ENCODE measurements at regions not wholly inside any gene's neighbourhood (a gene's known extent, or its start where the extent isn't known, plus 50 kb on each side); places are given as distances from the start of the nearest gene placed in this dataset.

DNA sequence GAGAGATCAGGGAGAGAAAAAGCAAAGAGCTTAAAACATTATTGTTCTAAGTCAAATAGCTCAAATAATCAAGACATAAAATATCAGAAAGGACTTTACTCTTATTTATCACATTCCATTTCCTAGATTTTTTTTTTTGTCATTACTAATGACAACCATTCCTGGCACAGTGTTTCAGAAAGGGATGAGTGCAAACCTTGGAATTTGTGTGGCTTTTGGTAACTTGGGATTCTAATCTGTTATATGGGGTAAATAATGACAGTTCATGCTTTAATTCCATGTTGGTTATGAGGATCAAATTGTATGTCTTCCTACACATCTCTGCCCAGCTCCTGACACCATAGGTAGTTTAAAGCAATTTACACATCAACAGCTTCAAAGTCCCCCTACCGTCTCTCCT, 358.4 kb upstream of the ADGRL4 start (continued):
- TF ChIP-seq, protein P1, sequence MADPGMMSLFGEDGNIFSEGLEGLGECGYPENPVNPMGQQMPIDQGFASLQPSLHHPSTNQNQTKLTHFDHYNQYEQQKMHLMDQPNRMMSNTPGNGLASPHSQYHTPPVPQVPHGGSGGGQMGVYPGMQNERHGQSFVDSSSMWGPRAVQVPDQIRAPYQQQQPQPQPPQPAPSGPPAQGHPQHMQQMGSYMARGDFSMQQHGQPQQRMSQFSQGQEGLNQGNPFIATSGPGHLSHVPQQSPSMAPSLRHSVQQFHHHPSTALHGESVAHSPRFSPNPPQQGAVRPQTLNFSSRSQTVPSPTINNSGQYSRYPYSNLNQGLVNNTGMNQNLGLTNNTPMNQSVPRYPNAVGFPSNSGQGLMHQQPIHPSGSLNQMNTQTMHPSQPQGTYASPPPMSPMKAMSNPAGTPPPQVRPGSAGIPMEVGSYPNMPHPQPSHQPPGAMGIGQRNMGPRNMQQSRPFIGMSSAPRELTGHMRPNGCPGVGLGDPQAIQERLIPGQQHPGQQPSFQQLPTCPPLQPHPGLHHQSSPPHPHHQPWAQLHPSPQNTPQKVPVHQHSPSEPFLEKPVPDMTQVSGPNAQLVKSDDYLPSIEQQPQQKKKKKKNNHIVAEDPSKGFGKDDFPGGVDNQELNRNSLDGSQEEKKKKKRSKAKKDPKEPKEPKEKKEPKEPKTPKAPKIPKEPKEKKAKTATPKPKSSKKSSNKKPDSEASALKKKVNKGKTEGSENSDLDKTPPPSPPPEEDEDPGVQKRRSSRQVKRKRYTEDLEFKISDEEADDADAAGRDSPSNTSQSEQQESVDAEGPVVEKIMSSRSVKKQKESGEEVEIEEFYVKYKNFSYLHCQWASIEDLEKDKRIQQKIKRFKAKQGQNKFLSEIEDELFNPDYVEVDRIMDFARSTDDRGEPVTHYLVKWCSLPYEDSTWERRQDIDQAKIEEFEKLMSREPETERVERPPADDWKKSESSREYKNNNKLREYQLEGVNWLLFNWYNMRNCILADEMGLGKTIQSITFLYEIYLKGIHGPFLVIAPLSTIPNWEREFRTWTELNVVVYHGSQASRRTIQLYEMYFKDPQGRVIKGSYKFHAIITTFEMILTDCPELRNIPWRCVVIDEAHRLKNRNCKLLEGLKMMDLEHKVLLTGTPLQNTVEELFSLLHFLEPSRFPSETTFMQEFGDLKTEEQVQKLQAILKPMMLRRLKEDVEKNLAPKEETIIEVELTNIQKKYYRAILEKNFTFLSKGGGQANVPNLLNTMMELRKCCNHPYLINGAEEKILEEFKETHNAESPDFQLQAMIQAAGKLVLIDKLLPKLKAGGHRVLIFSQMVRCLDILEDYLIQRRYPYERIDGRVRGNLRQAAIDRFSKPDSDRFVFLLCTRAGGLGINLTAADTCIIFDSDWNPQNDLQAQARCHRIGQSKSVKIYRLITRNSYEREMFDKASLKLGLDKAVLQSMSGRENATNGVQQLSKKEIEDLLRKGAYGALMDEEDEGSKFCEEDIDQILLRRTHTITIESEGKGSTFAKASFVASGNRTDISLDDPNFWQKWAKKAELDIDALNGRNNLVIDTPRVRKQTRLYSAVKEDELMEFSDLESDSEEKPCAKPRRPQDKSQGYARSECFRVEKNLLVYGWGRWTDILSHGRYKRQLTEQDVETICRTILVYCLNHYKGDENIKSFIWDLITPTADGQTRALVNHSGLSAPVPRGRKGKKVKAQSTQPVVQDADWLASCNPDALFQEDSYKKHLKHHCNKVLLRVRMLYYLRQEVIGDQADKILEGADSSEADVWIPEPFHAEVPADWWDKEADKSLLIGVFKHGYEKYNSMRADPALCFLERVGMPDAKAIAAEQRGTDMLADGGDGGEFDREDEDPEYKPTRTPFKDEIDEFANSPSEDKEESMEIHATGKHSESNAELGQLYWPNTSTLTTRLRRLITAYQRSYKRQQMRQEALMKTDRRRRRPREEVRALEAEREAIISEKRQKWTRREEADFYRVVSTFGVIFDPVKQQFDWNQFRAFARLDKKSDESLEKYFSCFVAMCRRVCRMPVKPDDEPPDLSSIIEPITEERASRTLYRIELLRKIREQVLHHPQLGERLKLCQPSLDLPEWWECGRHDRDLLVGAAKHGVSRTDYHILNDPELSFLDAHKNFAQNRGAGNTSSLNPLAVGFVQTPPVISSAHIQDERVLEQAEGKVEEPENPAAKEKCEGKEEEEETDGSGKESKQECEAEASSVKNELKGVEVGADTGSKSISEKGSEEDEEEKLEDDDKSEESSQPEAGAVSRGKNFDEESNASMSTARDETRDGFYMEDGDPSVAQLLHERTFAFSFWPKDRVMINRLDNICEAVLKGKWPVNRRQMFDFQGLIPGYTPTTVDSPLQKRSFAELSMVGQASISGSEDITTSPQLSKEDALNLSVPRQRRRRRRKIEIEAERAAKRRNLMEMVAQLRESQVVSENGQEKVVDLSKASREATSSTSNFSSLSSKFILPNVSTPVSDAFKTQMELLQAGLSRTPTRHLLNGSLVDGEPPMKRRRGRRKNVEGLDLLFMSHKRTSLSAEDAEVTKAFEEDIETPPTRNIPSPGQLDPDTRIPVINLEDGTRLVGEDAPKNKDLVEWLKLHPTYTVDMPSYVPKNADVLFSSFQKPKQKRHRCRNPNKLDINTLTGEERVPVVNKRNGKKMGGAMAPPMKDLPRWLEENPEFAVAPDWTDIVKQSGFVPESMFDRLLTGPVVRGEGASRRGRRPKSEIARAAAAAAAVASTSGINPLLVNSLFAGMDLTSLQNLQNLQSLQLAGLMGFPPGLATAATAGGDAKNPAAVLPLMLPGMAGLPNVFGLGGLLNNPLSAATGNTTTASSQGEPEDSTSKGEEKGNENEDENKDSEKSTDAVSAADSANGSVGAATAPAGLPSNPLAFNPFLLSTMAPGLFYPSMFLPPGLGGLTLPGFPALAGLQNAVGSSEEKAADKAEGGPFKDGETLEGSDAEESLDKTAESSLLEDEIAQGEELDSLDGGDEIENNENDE (IDR thresholded peaks at IDR 0.05; ENCODE audit: insufficient replicate concordance, low read length): no peak
- no peak for TF ChIP-seq KDM1A (IDR thresholded peaks at IDR 0.05; ENCODE audit: borderline replicate concordance, low read length)
- TF ChIP-seq TCF12 (IDR thresholded peaks at IDR 0.05; ENCODE audit: low read depth, low read length): no peak
- TF ChIP-seq, protein P2, sequence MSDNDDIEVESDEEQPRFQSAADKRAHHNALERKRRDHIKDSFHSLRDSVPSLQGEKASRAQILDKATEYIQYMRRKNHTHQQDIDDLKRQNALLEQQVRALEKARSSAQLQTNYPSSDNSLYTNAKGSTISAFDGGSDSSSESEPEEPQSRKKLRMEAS (IDR thresholded peaks at IDR 0.05): no peak
- TF ChIP-seq ZNF274 (IDR thresholded peaks at IDR 0.05; ENCODE audit: borderline replicate concordance, extremely low read depth, low read length): no peak

Data from H1 (cell line).